ENCODE measurements at regions not wholly inside any gene's neighbourhood (a gene's known extent, or its start where the extent isn't known, plus 50 kb on each side); places are given as distances from the start of the nearest gene placed in this dataset.
A peak's percentile ranks its signal among the peaks of the same experiment; 100 is the strongest.

GRCh38 chr13:59305896-59306295, 857.8 kb downstream of the DIAPH3 start:
- BruUV-seq (replicated peaks): no TSS peak
- no peaks in the 10 kb centered on the region for H3K9me3 ChIP-seq (ENCODE audit: insufficient read depth, low read depth)
- H3K27me3 ChIP-seq (ENCODE audit: insufficient read depth, low read depth): no peaks in the 10 kb centered on the region
- no peak overlapping the region for H2AFZ ChIP-seq
- no peak overlapping the region for H3K27ac ChIP-seq
- no peaks in the 10 kb centered on the region for H3K79me2 ChIP-seq (ENCODE audit: low read depth)
- TF ChIP-seq CTCF (conservative IDR thresholded peaks at IDR 0.05) (no peak), EZH2 (IDR thresholded peaks at IDR 0.05; ENCODE audit: low read depth) (no peak)
- H4K20me1 ChIP-seq (ENCODE audit: insufficient read depth): no peaks in the 10 kb centered on the region
- no peaks in the 10 kb centered on the region for H3K4me1 ChIP-seq (replicated peaks; ENCODE audit: insufficient read depth)
- no peak overlapping the region for H3K4me2 ChIP-seq
- intact Hi-C loops (cut with micrococcal nuclease; ENCODE audit: unreplicated experiment): no loop called here
- no peaks in the 10 kb centered on the region; the same call in 1 of the 2 replicates for H3K9me2 ChIP-seq (ENCODE audit: insufficient read depth)
- DNase-seq: no peak
- no peaks in the 10 kb centered on the region for H3F3A ChIP-seq (ENCODE audit: insufficient read depth, low read depth)
- H3K4me3 ChIP-seq: no peak overlapping the region
- ChIA-PET POLR2A (ENCODE audit: unreplicated experiment) (no interaction called here), CTCF (no interaction called here)
- no peaks in the 10 kb centered on the region for H3K36me3 ChIP-seq (ENCODE audit: low read depth)

- ChIA-PET CTCF (no interaction called here), POLR2A (ENCODE audit: unreplicated experiment) (no interaction called here)
- Histone ChIP-seq H3K79me2 (ENCODE audit: low read depth) (no peaks in the 10 kb centered on the region), H4K20me1 (ENCODE audit: insufficient read depth) (no peaks in the 10 kb centered on the region), H3K36me3 (ENCODE audit: low read depth) (no peaks in the 10 kb centered on the region), H3K4me3 (no peak overlapping the region), H3K27me3 (ENCODE audit: insufficient read depth, low read depth) (no peaks in the 10 kb centered on the region), H3K9me3 (ENCODE audit: insufficient read depth, low read depth) (no peaks in the 10 kb centered on the region), H3K4me2 (no peak overlapping the region), H3K27ac (no peak overlapping the region), H3F3A (ENCODE audit: insufficient read depth, low read depth) (no peaks in the 10 kb centered on the region), H3K9me2 (ENCODE audit: insufficient read depth) (no peaks in the 10 kb centered on the region), H2AFZ (no peak overlapping the region), H3K4me1 (replicated peaks; ENCODE audit: insufficient read depth) (no peaks in the 10 kb centered on the region)
- intact Hi-C loops (cut with micrococcal nuclease; ENCODE audit: unreplicated experiment): no loop called here
- no peak for DNase-seq
- no peak for TF ChIP-seq EZH2 (IDR thresholded peaks at IDR 0.05; ENCODE audit: low read depth)
- no peak for TF ChIP-seq CTCF (conservative IDR thresholded peaks at IDR 0.05)
- BruUV-seq (replicated peaks): no TSS peak
These were observed 851.0 kb downstream of the DIAPH3 start for GRCh38 chr13:59312776-59313175.

GRCh38 chr13:59318320-59318930, 845.3 kb downstream of the DIAPH3 start:
- H3K79me2 ChIP-seq (ENCODE audit: low read depth): no peaks in the 10 kb centered on the region
- no peaks in the 10 kb centered on the region for H3K36me3 ChIP-seq (ENCODE audit: low read depth)
- BruUV-seq (replicated peaks): no TSS peak
- TF ChIP-seq EZH2 (IDR thresholded peaks at IDR 0.05; ENCODE audit: low read depth) (no peak), CTCF (conservative IDR thresholded peaks at IDR 0.05) (peak; percentile 80)
- H2AFZ ChIP-seq: no peak overlapping the region
- no peaks in the 10 kb centered on the region for H3K9me3 ChIP-seq (ENCODE audit: insufficient read depth, low read depth)
- no peak overlapping the region for H3K4me2 ChIP-seq
- intact Hi-C loops (cut with micrococcal nuclease; ENCODE audit: unreplicated experiment): no loop called here
- H3K27me3 ChIP-seq (ENCODE audit: insufficient read depth, low read depth): no peaks in the 10 kb centered on the region
- no peaks in the 10 kb centered on the region for H3F3A ChIP-seq (ENCODE audit: insufficient read depth, low read depth)
- H3K9me2 ChIP-seq (ENCODE audit: insufficient read depth): no peaks in the 10 kb centered on the region
- no peaks in the 10 kb centered on the region for H3K4me1 ChIP-seq (replicated peaks; ENCODE audit: insufficient read depth)
- DNase-seq: peak in 1 of 2 experiments; percentile 39
- ChIA-PET POLR2A (ENCODE audit: unreplicated experiment) (no interaction called here), CTCF (no interaction called here)
- H4K20me1 ChIP-seq (ENCODE audit: insufficient read depth): no peaks in the 10 kb centered on the region
- no peak overlapping the region for H3K27ac ChIP-seq
- H3K4me3 ChIP-seq: no peak overlapping the region
